SK-N-MC (cell line): ENCODE measurements at regions not wholly inside any gene's neighbourhood (a gene's known extent, or its start where the extent isn't known, plus 50 kb on each side); places are given as distances from the start of the nearest gene placed in this dataset.

ENCODE experiments used
- EZH2 ChIP-seq: fragments of 200-600 bp; sonication (generic); IDR thresholded peaks from one replicate; pipeline ENCODE4 v1.6.1; 2017; ENCODE audit warnings: antibody characterized with exemption
- POLR2AphosphoS5 ChIP-seq: IDR thresholded peaks from 2 replicates; pipeline ENCODE4 v1.6.1; 2012; ENCODE audit warnings: mild to moderate bottlenecking, low read depth, low read length, borderline replicate concordance

DNA sequence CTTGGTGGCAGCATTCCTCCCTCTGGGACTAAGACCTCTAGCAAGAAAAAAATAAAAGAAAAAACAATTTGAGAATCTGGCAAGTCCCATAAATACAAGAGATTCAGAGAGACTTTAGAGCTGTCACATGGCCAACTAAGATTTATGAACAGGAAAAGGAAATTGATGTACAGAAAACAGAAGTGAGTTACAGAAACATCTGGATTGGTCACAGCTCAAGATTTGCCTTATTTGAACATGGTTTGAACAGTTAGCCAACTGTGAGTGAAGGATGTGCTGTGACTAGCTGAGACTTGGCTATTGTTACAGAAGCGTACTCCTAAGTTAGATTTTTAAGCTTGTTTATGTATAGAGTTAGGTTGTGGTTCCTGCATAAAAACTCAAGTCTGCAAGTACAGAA lies 340.2 kb downstream of the SLCO4C1 start:
- no peak for TF ChIP-seq POLR2AphosphoS5
- no peak for TF ChIP-seq EZH2
